MCF 10A (cell line): ENCODE measurements at regions not wholly inside any gene's neighbourhood (a gene's known extent, or its start where the extent isn't known, plus 50 kb on each side); places are given as distances from the start of the nearest gene placed in this dataset.

ENCODE experiments used
- BruUV-seq: library from RNA; stranded (reverse); fragments of 400-500 nt; replicated peaks from 2 replicates; lab custom pipeline; 2021; lab: Mats Ljungman, UMichigan
- CTCF ChIA-PET: fragments of 300-600 bp; sonication (Branson Sonifier 250); formaldehyde crosslinking; extraction: SDS; loops from one replicate; lab custom pipeline; 2021; ENCODE audit warnings: antibody characterized with exemption, inconsistent platforms; lab: Yijun Ruan, JAX
- POLR2A ChIA-PET: fragments of 300-600, 350-650 bp; sonication (Branson Sonifier 250); formaldehyde crosslinking; extraction: SDS; loops from one replicate; lab custom pipeline; 2020; ENCODE audit warnings: antibody characterized with exemption, inconsistent platforms; lab: Yijun Ruan, JAX
- DNase-seq: peaks from one replicate; pipeline ENCODE4 v3.0.0-alpha.2; 2018; ENCODE audit not compliant: unreplicated experiment
- H3K27ac Mint-ChIP-seq: one replicate; pipeline ENCODE4 v1.8.0; 2022; ENCODE audit warnings: mild to moderate bottlenecking, low read depth, mixed read lengths; ENCODE audit not compliant: unreplicated experiment
- H3K27me3 Mint-ChIP-seq: one replicate; pipeline ENCODE4 v1.8.0; 2022; ENCODE audit warnings: mixed read lengths; ENCODE audit not compliant: insufficient read depth, unreplicated experiment
- H3K36me3 Mint-ChIP-seq: one replicate; pipeline ENCODE4 v1.8.0; 2022; ENCODE audit warnings: mild to moderate bottlenecking, moderate library complexity, mixed read lengths; ENCODE audit not compliant: insufficient read depth, unreplicated experiment
- H3K4me1 Mint-ChIP-seq: one replicate; pipeline ENCODE4 v1.8.0; 2022; ENCODE audit warnings: mixed read lengths; ENCODE audit not compliant: insufficient read depth, unreplicated experiment
- H3K4me3 Mint-ChIP-seq: one replicate; pipeline ENCODE4 v1.8.0; 2022; ENCODE audit warnings: mild to moderate bottlenecking, moderate library complexity, mixed read lengths; ENCODE audit not compliant: unreplicated experiment
- H3K9me3 Mint-ChIP-seq: one replicate; pipeline ENCODE4 v1.8.0; 2022; ENCODE audit warnings: mixed read lengths; ENCODE audit not compliant: unreplicated experiment
- intact Hi-C: fragments of 100-400 bp; cut with micrococcal nuclease; formaldehyde crosslinking; loops from 2 replicates; pipeline ENCODE4 v1.14.1; 2022
- TF ChIP-seq, protein P1 (sequence below): fragments of 200-600 bp; IDR thresholded peaks from one replicate; pipeline ENCODE4 v1.8.0; 2022; ENCODE audit warnings: antibody characterized with exemption, mild to moderate bottlenecking; ENCODE audit not compliant: unreplicated experiment

- TF ChIP-seq, protein P1, sequence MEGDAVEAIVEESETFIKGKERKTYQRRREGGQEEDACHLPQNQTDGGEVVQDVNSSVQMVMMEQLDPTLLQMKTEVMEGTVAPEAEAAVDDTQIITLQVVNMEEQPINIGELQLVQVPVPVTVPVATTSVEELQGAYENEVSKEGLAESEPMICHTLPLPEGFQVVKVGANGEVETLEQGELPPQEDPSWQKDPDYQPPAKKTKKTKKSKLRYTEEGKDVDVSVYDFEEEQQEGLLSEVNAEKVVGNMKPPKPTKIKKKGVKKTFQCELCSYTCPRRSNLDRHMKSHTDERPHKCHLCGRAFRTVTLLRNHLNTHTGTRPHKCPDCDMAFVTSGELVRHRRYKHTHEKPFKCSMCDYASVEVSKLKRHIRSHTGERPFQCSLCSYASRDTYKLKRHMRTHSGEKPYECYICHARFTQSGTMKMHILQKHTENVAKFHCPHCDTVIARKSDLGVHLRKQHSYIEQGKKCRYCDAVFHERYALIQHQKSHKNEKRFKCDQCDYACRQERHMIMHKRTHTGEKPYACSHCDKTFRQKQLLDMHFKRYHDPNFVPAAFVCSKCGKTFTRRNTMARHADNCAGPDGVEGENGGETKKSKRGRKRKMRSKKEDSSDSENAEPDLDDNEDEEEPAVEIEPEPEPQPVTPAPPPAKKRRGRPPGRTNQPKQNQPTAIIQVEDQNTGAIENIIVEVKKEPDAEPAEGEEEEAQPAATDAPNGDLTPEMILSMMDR = no peak
- intact Hi-C loops = no loop called here
- ChIA-PET CTCF (interaction anchor here (0.6 kb wide), 2 partner anchors 34 to 599 kb away, joined by 3 to 4 read pairs; no protein-coding TSS in a partner anchor), POLR2A (no interaction called here)
- no TSS peak for BruUV-seq
- Mint-ChIP-seq H3K4me3 (no peak overlapping the region), H3K27me3 (no peaks in the 10 kb centered on the region), H3K36me3 (no peaks in the 10 kb centered on the region), H3K4me1 (no peaks in the 10 kb centered on the region), H3K27ac (no peak overlapping the region), H3K9me3 (no peaks in the 10 kb centered on the region)
- DNase-seq = no peak
Measured at GRCh38 chr12:24121911-24122310, 172.4 kb upstream of the SOX5 start.

GRCh38 chr12:24118668-24119067, 169.2 kb upstream of the SOX5 start:
- DNase-seq = peak; percentile 8
- no peak overlapping the region for H3K4me3 Mint-ChIP-seq
- TF ChIP-seq, protein P1 = no peak
- H3K27me3 Mint-ChIP-seq = no peaks in the 10 kb centered on the region
- H3K9me3 Mint-ChIP-seq = no peaks in the 10 kb centered on the region
- BruUV-seq = no TSS peak
- no peak overlapping the region for H3K27ac Mint-ChIP-seq
- ChIA-PET CTCF (no interaction called here), POLR2A (no interaction called here)
- intact Hi-C loops = no loop called here
- H3K4me1 Mint-ChIP-seq = no peaks in the 10 kb centered on the region
- H3K36me3 Mint-ChIP-seq = no peaks in the 10 kb centered on the region

GRCh38 chr12:24116548-24116947, 167.1 kb upstream of the SOX5 start:
- no peaks in the 10 kb centered on the region for H3K9me3 Mint-ChIP-seq

GRCh38 chr12:24113701-24114100, 164.2 kb upstream of the SOX5 start:
- BruUV-seq = no TSS peak
- TF ChIP-seq, protein P1 = no peak
- H3K36me3 Mint-ChIP-seq = no peaks in the 10 kb centered on the region
- intact Hi-C loops = no loop called here
- ChIA-PET CTCF (interaction anchor here (0.6 kb wide), 2 partner anchors 533 to 1977 kb away, joined by 3 to 4 read pairs; no protein-coding TSS in a partner anchor), POLR2A (no interaction called here)
- H3K9me3 Mint-ChIP-seq = no peaks in the 10 kb centered on the region
- H3K27ac Mint-ChIP-seq = no peak overlapping the region
- H3K27me3 Mint-ChIP-seq = no peaks in the 10 kb centered on the region
- H3K4me3 Mint-ChIP-seq = no peak overlapping the region
- DNase-seq = no peak
- H3K4me1 Mint-ChIP-seq = no peaks in the 10 kb centered on the region

More at GRCh38 chr12:24116548-24116947, 167.1 kb upstream of the SOX5 start:
- H3K27ac Mint-ChIP-seq = no peak overlapping the region
- TF ChIP-seq, protein P1 = no peak
- H3K4me3 Mint-ChIP-seq = no peak overlapping the region
- POLR2A ChIA-PET = no interaction called here
- no peaks in the 10 kb centered on the region for H3K27me3 Mint-ChIP-seq
- CTCF ChIA-PET = no interaction called here
- intact Hi-C loops = no loop called here
- no peaks in the 10 kb centered on the region for H3K4me1 Mint-ChIP-seq
- no TSS peak for BruUV-seq
- H3K36me3 Mint-ChIP-seq = no peaks in the 10 kb centered on the region
- DNase-seq = no peak
